ENCODE measurements at regions not wholly inside any gene's neighbourhood (a gene's known extent, or its start where the extent isn't known, plus 50 kb on each side); places are given as distances from the start of the nearest gene placed in this dataset.

- no peak for DNase-seq (ENCODE audit: low read depth in 3 of 3, low spot score in 1 of 3)
These were observed 98.1 kb upstream of the CCL2 start for GRCh38 chr17:34156741-34157589.

- DNase-seq (ENCODE audit: low read depth in 3 of 3, low spot score in 1 of 3), result no peak
These were observed 93.4 kb upstream of the CCL2 start for GRCh38 chr17:34161690-34162089.

GRCh38 chr17:34163123-34163522 lies 92.0 kb upstream of the CCL2 start:
- no peak for DNase-seq (ENCODE audit: low read depth in 3 of 3, low spot score in 1 of 3)

GRCh38 chr17:34163646-34164045 lies 91.4 kb upstream of the CCL2 start:
- no peak for DNase-seq (ENCODE audit: low read depth in 3 of 3, low spot score in 1 of 3)

GRCh38 chr17:34164837-34165236 lies 90.2 kb upstream of the CCL2 start:
- no peak for DNase-seq (ENCODE audit: low read depth in 3 of 3, low spot score in 1 of 3)

GRCh38 chr17:34166352-34166751 lies 88.7 kb upstream of the CCL2 start:
- DNase-seq (ENCODE audit: low read depth in 3 of 3, low spot score in 1 of 3), result no peak

GRCh38 chr17:34167354-34167753 lies 87.7 kb upstream of the CCL2 start:
- DNase-seq (ENCODE audit: low read depth in 3 of 3, low spot score in 1 of 3), result no peak

GRCh38 chr17:34168989-34169388 lies 86.1 kb upstream of the CCL2 start:
- no peak for DNase-seq (ENCODE audit: low read depth in 3 of 3, low spot score in 1 of 3)

- DNase-seq (ENCODE audit: low read depth in 3 of 3, low spot score in 1 of 3), result no peak
These were observed 85.6 kb upstream of the CCL2 start for GRCh38 chr17:34169496-34169895.

GRCh38 chr17:34171245-34171818 lies 83.8 kb upstream of the CCL2 start:
- DNase-seq (ENCODE audit: low read depth in 3 of 3, low spot score in 1 of 3), result peak in 1 of 3 donors; percentile 14

- no peak for DNase-seq (ENCODE audit: low read depth in 3 of 3, low spot score in 1 of 3)
These were observed 82.6 kb upstream of the CCL2 start for GRCh38 chr17:34172390-34172918.

GRCh38 chr17:34173241-34173640 lies 81.8 kb upstream of the CCL2 start:
- no peak for DNase-seq (ENCODE audit: low read depth in 3 of 3, low spot score in 1 of 3)

GRCh38 chr17:34174496-34174895 lies 80.6 kb upstream of the CCL2 start:
- DNase-seq (ENCODE audit: low read depth in 3 of 3, low spot score in 1 of 3), result no peak

GRCh38 chr17:34176440-34176839 lies 78.6 kb upstream of the CCL2 start:
- DNase-seq (ENCODE audit: low read depth in 3 of 3, low spot score in 1 of 3), result no peak

- DNase-seq (ENCODE audit: low read depth in 3 of 3, low spot score in 1 of 3), result no peak
These were observed 77.4 kb upstream of the CCL2 start for GRCh38 chr17:34177642-34178041.

- DNase-seq (ENCODE audit: low read depth in 3 of 3, low spot score in 1 of 3), result no peak
These were observed 77.0 kb upstream of the CCL2 start for GRCh38 chr17:34178092-34178491.

GRCh38 chr17:34182036-34182803 lies 72.9 kb upstream of the CCL2 start:
- no peak for DNase-seq (ENCODE audit: low read depth in 3 of 3, low spot score in 1 of 3)

- DNase-seq (ENCODE audit: low read depth in 3 of 3, low spot score in 1 of 3), result no peak
These were observed 59.1 kb upstream of the CCL2 start for GRCh38 chr17:34195987-34196386.

- no peak for DNase-seq (ENCODE audit: low read depth in 3 of 3, low spot score in 1 of 3)
These were observed 56.6 kb upstream of the CCL2 start for GRCh38 chr17:34198519-34198918.

- no peak for DNase-seq (ENCODE audit: low read depth in 3 of 3, low spot score in 1 of 3)
These were observed 55.6 kb upstream of the CCL2 start for GRCh38 chr17:34199454-34199853.

GRCh38 chr17:34199932-34200534 lies 55.1 kb upstream of the CCL2 start:
- DNase-seq (ENCODE audit: low read depth in 3 of 3, low spot score in 1 of 3), result peak; percentile 16 to 37 (median 30)

Measured in stimulated activated CD4-positive, alpha-beta T cell treated with anti-CD3 and anti-CD28 coated beads, TNF-alpha, amount 100 ng/mL, for 1 hour (primary cell).